KOPT-K1 (cell line): ENCODE measurements at regions not wholly inside any gene's neighbourhood (a gene's known extent, or its start where the extent isn't known, plus 50 kb on each side); places are given as distances from the start of the nearest gene placed in this dataset.

Experiments used
- H3K27ac ChIP-seq: fragments of 200-600 bp; sonication (generic); 2 replicates; pipeline ENCODE4 v1.5.1; 2016; ENCODE audit warnings: antibody characterized with exemption, mild to moderate bottlenecking, low read depth, low read length; ENCODE audit not compliant: poor library complexity, severe bottlenecking
- H3K36me3 ChIP-seq: fragments of 200-600 bp; sonication (generic); 2 replicates; pipeline ENCODE4 v1.5.1; 2017; ENCODE audit warnings: antibody characterized with exemption, mild to moderate bottlenecking, low read length, moderate library complexity; ENCODE audit not compliant: insufficient read depth
- H3K9me3 ChIP-seq: fragments of 200-600 bp; sonication (generic); 2 replicates; pipeline ENCODE4 v1.5.1; 2017; ENCODE audit warnings: antibody characterized with exemption, low read length, mild to moderate bottlenecking; ENCODE audit not compliant: insufficient read depth, poor library complexity, severe bottlenecking

GRCh38 chr4:58111818-58112217, 1001.6 kb upstream of the IGFBP7 start:
- Histone ChIP-seq H3K27ac (no peak overlapping the region), H3K36me3 (no peaks in the 10 kb centered on the region), H3K9me3 (no peaks in the 10 kb centered on the region)

- Histone ChIP-seq H3K27ac (no peak overlapping the region), H3K9me3 (no peaks in the 10 kb centered on the region), H3K36me3 (no peaks in the 10 kb centered on the region)
Measured at GRCh38 chr4:58093352-58093751, 983.2 kb upstream of the IGFBP7 start.

- no peaks in the 10 kb centered on the region for H3K9me3 ChIP-seq
- no peak overlapping the region for H3K27ac ChIP-seq
- H3K36me3 ChIP-seq: no peaks in the 10 kb centered on the region
Measured at GRCh38 chr4:58090539-58090938, 980.4 kb upstream of the IGFBP7 start.

GRCh38 chr4:58081356-58081755, 971.2 kb upstream of the IGFBP7 start:
- H3K27ac ChIP-seq: no peak overlapping the region
- H3K9me3 ChIP-seq: no peaks in the 10 kb centered on the region
- no peaks in the 10 kb centered on the region for H3K36me3 ChIP-seq

GRCh38 chr4:58075724-58076123, 965.5 kb upstream of the IGFBP7 start:
- H3K9me3 ChIP-seq: no peaks in the 10 kb centered on the region
- H3K27ac ChIP-seq: no peak overlapping the region
- H3K36me3 ChIP-seq: no peaks in the 10 kb centered on the region

GRCh38 chr4:58074382-58074781, 964.2 kb upstream of the IGFBP7 start:
- Histone ChIP-seq H3K27ac (no peak overlapping the region), H3K36me3 (no peaks in the 10 kb centered on the region), H3K9me3 (no peaks in the 10 kb centered on the region)

GRCh38 chr4:58070726-58071125, 960.5 kb upstream of the IGFBP7 start:
- Histone ChIP-seq H3K27ac (no peak overlapping the region), H3K36me3 (no peaks in the 10 kb centered on the region), H3K9me3 (no peaks in the 10 kb centered on the region)

GRCh38 chr4:58064653-58065052, 954.5 kb upstream of the IGFBP7 start:
- H3K36me3 ChIP-seq: no peaks in the 10 kb centered on the region
- no peaks in the 10 kb centered on the region for H3K9me3 ChIP-seq
- no peak overlapping the region for H3K27ac ChIP-seq

GRCh38 chr4:58063404-58064160, 953.4 kb upstream of the IGFBP7 start:
- no peak overlapping the region for H3K27ac ChIP-seq
- H3K9me3 ChIP-seq: no peaks in the 10 kb centered on the region
- H3K36me3 ChIP-seq: no peaks in the 10 kb centered on the region

- no peaks in the 10 kb centered on the region for H3K9me3 ChIP-seq
- H3K27ac ChIP-seq: no peak overlapping the region
- H3K36me3 ChIP-seq: no peaks in the 10 kb centered on the region
Measured at GRCh38 chr4:58061967-58062366, 951.8 kb upstream of the IGFBP7 start.

GRCh38 chr4:58050439-58050838, 940.3 kb upstream of the IGFBP7 start:
- Histone ChIP-seq H3K36me3 (no peaks in the 10 kb centered on the region), H3K9me3 (no peaks in the 10 kb centered on the region)

GRCh38 chr4:58048491-58048890, 938.3 kb upstream of the IGFBP7 start:
- no peak overlapping the region for H3K27ac ChIP-seq
- no peaks in the 10 kb centered on the region for H3K9me3 ChIP-seq
- no peaks in the 10 kb centered on the region for H3K36me3 ChIP-seq

More at GRCh38 chr4:58050439-58050838, 940.3 kb upstream of the IGFBP7 start:
- no peak overlapping the region for H3K27ac ChIP-seq

- H3K9me3 ChIP-seq: no peaks in the 10 kb centered on the region
- no peaks in the 10 kb centered on the region for H3K36me3 ChIP-seq
- H3K27ac ChIP-seq: no peak overlapping the region
Measured at GRCh38 chr4:58042176-58042575, 932.0 kb upstream of the IGFBP7 start.

- H3K36me3 ChIP-seq: no peaks in the 10 kb centered on the region
- no peak overlapping the region for H3K27ac ChIP-seq
- no peaks in the 10 kb centered on the region for H3K9me3 ChIP-seq
Measured at GRCh38 chr4:57993944-57994343, 883.8 kb upstream of the IGFBP7 start.

GRCh38 chr4:57989430-57989829, 879.2 kb upstream of the IGFBP7 start:
- no peaks in the 10 kb centered on the region for H3K36me3 ChIP-seq
- H3K27ac ChIP-seq: no peak overlapping the region
- no peaks in the 10 kb centered on the region for H3K9me3 ChIP-seq

GRCh38 chr4:57985161-57985560, 875.0 kb upstream of the IGFBP7 start:
- no peaks in the 10 kb centered on the region for H3K36me3 ChIP-seq
- H3K27ac ChIP-seq: no peak overlapping the region
- H3K9me3 ChIP-seq: no peaks in the 10 kb centered on the region
